Raji (cell line): ENCODE measurements at regions not wholly inside any gene's neighbourhood (a gene's known extent, or its start where the extent isn't known, plus 50 kb on each side); places are given as distances from the start of the nearest gene placed in this dataset.

ENCODE experiments used
- POLR2A ChIP-seq: IDR thresholded peaks from 2 replicates; pipeline ENCODE4 v1.6.1; 2011; ENCODE audit warnings: low read depth, low read length, control low read depth; ENCODE audit not compliant: insufficient read depth

DNA sequence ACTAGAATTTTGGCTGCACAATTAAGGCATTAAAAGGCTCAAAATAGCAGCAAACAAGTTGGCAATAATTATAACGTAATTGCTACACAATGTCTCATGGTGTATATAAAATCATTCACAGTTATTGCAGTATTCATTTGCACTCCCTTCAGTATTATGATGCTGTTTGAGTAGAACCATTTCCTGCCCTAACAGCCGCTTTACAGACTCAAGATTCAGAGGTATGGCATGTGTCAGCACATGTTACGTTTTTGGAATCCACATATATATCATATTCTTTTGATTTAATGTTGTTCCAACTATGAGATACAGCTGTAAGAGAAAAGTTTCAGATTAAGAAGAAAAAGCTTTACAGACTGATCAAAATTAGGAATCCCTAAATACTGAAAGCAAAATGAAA, 56.3 kb upstream of the NCKAP5 start:
- TF ChIP-seq POLR2A = no peak

GRCh38 chr2:133627741-133628140, 59.5 kb upstream of the NCKAP5 start:
- no peak for TF ChIP-seq POLR2A

GRCh38 chr2:133633309-133633708, 65.0 kb upstream of the NCKAP5 start:
- TF ChIP-seq POLR2A = no peak

DNA sequence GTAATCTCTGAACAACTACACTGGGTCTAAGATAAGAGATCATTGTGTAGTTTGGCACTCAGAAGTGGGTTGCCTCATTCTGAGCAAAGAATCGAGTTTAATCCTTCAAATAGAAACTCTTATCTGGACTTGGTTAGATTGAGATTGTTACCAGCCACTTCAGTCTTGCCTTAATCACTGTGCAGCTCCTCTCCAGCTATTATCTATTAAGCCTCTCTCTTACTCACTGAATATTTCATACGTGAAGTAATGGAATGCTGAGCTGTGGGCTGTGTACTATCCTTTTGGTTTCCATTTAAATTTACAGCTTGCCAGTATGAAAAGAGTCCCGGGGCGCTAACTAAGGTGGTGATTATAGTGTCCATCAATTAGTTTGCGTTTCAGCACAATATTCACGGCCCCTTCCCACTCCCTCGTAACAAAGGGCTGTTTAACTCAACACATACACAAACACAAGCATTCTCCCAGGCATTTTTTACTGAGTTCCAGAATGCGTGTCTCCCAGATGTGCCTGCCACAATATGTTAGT, 65.7 kb upstream of the NCKAP5 start:
- TF ChIP-seq POLR2A = no peak

- TF ChIP-seq POLR2A = no peak
Measured at GRCh38 chr2:133635131-133635530, 66.9 kb upstream of the NCKAP5 start.

GRCh38 chr2:133636287-133636686, 68.0 kb upstream of the NCKAP5 start:
- no peak for TF ChIP-seq POLR2A

- TF ChIP-seq POLR2A = no peak
Measured at GRCh38 chr2:133640103-133640502, 71.8 kb upstream of the NCKAP5 start.

GRCh38 chr2:133641497-133641896, 73.2 kb upstream of the NCKAP5 start:
- no peak for TF ChIP-seq POLR2A

GRCh38 chr2:133641942-133642725, 73.9 kb upstream of the NCKAP5 start:
- no peak for TF ChIP-seq POLR2A

DNA sequence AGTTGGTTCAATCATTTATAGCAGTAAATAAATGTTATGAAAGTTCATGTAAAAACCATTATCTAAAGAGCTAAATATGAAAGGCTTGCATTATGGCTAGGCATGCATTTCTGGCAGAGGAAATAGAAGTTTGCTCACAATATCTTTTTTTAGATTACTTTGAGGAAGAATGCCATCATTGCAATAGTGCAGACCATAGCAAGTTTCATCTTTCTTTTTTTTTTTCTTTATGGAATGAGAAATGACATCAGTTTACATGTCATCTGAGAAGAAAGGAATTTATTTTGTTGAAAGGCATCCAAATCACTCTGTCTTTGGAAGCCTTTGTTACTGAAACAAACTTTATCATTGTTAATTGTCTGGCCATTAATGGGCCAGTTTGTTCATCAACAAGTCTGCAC, 74.5 kb upstream of the NCKAP5 start:
- no peak for TF ChIP-seq POLR2A

GRCh38 chr2:133643863-133644262, 75.6 kb upstream of the NCKAP5 start:
- TF ChIP-seq POLR2A = no peak

DNA sequence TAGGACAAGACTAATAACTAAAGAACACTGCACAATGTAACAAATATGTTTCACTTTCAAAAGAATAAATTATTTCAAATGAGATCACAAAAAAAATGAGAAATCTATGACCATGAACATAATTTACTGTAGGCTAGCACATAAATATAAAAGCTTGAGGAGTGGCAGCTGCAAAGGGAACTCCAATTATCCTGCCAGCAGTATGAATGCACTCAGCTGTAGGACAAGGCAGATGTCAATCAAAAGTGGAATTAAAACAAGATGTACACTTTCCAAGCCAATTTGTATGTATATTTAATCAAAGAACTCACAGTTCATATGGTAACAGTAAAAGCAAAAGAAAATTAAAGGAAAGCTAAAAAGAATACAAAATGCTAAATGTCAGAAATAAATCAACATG, 76.6 kb upstream of the NCKAP5 start:
- TF ChIP-seq POLR2A = no peak

- TF ChIP-seq POLR2A = no peak
Measured at GRCh38 chr2:133651861-133652260, 83.6 kb upstream of the NCKAP5 start.

GRCh38 chr2:133652398-133652797, 84.1 kb upstream of the NCKAP5 start:
- TF ChIP-seq POLR2A = no peak

- TF ChIP-seq POLR2A = no peak
Measured at GRCh38 chr2:133653056-133653455, 84.8 kb upstream of the NCKAP5 start.

GRCh38 chr2:133654949-133655348, 86.7 kb upstream of the NCKAP5 start:
- TF ChIP-seq POLR2A = no peak

DNA sequence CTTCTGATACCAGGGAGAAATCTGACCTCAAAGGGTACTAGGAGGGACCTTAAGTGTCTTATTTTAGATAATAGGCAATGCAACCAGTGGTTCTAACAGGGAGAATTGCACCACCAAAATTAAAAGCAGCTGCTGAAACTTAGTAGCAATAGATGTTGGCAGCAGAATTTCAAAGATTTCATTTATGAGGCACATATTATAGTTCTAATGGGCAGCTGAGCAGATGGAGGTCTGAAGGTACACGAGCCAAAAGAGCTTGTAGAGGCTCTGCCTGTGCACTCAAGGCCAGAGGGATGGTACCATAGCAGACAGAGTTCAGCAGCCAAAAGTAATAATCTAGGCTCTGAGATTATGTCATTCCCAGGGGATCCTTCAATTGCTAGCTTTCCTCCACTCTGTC, 87.3 kb upstream of the NCKAP5 start:
- TF ChIP-seq POLR2A = no peak
